ENCODE measurements at regions not wholly inside any gene's neighbourhood (a gene's known extent, or its start where the extent isn't known, plus 50 kb on each side); places are given as distances from the start of the nearest gene placed in this dataset.

DNA sequence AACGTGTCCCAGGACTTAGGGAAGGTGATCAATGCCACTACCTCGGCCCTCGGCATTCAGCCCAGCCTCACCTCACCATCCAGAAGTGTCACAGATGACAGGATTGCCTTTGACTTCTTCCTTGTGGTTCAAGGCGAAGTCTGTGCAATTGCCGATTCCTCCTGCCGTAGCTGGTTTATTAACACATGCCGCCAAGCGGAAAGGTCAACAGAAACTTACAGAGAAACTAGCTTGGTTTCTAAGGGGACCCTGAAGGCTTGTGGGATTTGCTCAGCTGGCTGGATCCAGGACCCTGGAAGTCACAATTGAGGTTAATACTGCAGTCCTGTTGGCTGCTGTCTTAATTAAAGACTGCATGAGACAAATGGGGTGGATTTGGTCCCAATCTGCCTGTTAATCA, 65.6 kb downstream of the SHANK2 start:
- H3K4me1 ChIP-seq (ENCODE audit: low read depth, poor library complexity, severe bottlenecking), result no peaks in the 10 kb centered on the region
- no peak overlapping the region for H2AFZ ChIP-seq (ENCODE audit: low read depth)
- no peaks in the 10 kb centered on the region for H4K20me1 ChIP-seq (ENCODE audit: insufficient read depth)
- TF ChIP-seq, protein P1, sequence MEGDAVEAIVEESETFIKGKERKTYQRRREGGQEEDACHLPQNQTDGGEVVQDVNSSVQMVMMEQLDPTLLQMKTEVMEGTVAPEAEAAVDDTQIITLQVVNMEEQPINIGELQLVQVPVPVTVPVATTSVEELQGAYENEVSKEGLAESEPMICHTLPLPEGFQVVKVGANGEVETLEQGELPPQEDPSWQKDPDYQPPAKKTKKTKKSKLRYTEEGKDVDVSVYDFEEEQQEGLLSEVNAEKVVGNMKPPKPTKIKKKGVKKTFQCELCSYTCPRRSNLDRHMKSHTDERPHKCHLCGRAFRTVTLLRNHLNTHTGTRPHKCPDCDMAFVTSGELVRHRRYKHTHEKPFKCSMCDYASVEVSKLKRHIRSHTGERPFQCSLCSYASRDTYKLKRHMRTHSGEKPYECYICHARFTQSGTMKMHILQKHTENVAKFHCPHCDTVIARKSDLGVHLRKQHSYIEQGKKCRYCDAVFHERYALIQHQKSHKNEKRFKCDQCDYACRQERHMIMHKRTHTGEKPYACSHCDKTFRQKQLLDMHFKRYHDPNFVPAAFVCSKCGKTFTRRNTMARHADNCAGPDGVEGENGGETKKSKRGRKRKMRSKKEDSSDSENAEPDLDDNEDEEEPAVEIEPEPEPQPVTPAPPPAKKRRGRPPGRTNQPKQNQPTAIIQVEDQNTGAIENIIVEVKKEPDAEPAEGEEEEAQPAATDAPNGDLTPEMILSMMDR (conservative IDR thresholded peaks at IDR 0.05; ENCODE audit: low read depth, low read length), result no peak
- H3K79me2 ChIP-seq (ENCODE audit: insufficient read depth, low read depth), result no peaks in the 10 kb centered on the region
- no peak overlapping the region for H3K9ac ChIP-seq
- H3K4me3 ChIP-seq (IDR thresholded peaks at IDR 0.05; ENCODE audit: insufficient read depth, low read depth, low read length), result no peak overlapping the region
- no peak overlapping the region for H3K27ac ChIP-seq
- no peak overlapping the region for H3K4me2 ChIP-seq
- no peaks in the 10 kb centered on the region for H3K27me3 ChIP-seq (ENCODE audit: insufficient read depth, low read depth)
- H3K36me3 ChIP-seq (ENCODE audit: insufficient read depth), result no peaks in the 10 kb centered on the region

DNA sequence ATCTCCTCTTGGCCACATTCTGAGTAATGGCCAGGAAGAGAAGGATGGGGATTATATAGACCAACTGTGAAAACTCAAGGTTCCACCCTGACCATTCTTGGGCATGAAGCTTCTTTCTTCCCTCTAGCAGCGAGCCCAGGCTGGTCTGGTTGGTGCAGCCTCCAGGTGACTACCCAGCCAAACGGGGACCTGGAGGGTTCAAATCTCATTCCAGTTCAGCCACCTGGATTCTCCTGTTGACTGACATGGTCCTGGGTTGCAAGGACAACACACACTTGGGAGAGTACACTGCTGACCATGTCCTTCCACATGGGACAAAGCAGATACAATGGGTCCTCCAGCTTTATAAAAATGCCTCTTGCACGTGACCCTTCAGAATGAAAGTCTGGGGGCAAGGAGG, 67.0 kb downstream of the SHANK2 start:
- H3K36me3 ChIP-seq (ENCODE audit: insufficient read depth), result no peaks in the 10 kb centered on the region
- H3K27ac ChIP-seq, result no peak overlapping the region
- H3K79me2 ChIP-seq (ENCODE audit: insufficient read depth, low read depth), result no peaks in the 10 kb centered on the region
- no peaks in the 10 kb centered on the region for H4K20me1 ChIP-seq (ENCODE audit: insufficient read depth)
- H3K27me3 ChIP-seq (ENCODE audit: insufficient read depth, low read depth), result no peaks in the 10 kb centered on the region
- H3K4me1 ChIP-seq (ENCODE audit: low read depth, poor library complexity, severe bottlenecking), result no peaks in the 10 kb centered on the region
- TF ChIP-seq, protein P1 (conservative IDR thresholded peaks at IDR 0.05; ENCODE audit: low read depth, low read length), result no peak
- no peak overlapping the region for H3K9ac ChIP-seq
- H3K4me2 ChIP-seq, result no peak overlapping the region
- H2AFZ ChIP-seq (ENCODE audit: low read depth), result no peak overlapping the region
- no peak overlapping the region for H3K4me3 ChIP-seq (IDR thresholded peaks at IDR 0.05; ENCODE audit: insufficient read depth, low read depth, low read length)

DNA sequence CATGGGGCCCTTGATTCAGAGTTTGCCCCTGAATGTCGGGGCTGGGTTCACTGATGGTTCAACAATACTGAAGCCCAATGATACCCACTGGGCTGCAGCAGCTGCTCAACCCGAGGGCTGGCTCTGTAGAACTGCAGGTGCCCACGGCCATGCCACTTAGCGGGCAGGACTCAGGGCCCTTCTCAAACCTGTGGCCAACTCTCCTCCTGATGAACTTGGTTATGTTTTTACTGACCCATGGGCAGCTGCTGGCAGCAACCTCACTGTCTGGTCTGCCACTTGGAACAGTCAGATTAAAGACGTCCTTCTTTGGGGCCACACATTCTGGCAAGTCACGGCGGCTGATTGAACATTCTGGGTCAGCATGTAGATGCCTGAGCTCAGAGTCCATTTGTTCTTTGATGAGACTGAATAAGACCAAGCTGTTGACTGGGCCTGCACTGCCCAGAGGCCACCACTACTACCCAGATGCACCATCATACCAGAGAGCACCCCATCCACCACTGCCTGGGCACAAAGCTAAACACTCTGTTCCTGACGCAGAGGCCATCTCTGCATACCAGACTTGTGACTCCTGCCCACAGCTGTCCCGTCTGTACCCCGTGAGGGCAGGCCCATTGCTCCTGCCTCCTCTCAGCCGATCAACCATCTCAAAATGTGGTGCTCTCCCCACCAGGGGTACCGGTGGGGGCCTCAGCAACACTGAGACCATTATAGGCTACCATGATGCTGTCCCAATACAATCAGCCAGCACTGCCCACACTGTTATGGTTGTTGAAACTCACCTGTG, 67.8 kb downstream of the SHANK2 start:
- Histone ChIP-seq H3K9ac (no peak overlapping the region), H3K4me1 (ENCODE audit: low read depth, poor library complexity, severe bottlenecking) (no peaks in the 10 kb centered on the region), H3K36me3 (ENCODE audit: insufficient read depth) (no peaks in the 10 kb centered on the region), H3K79me2 (ENCODE audit: insufficient read depth, low read depth) (no peaks in the 10 kb centered on the region), H4K20me1 (ENCODE audit: insufficient read depth) (no peaks in the 10 kb centered on the region), H3K27me3 (ENCODE audit: insufficient read depth, low read depth) (no peaks in the 10 kb centered on the region), H2AFZ (ENCODE audit: low read depth) (no peak overlapping the region), H3K4me2 (no peak overlapping the region), H3K4me3 (IDR thresholded peaks at IDR 0.05; ENCODE audit: insufficient read depth, low read depth, low read length) (no peak overlapping the region), H3K27ac (no peak overlapping the region)
- TF ChIP-seq, protein P1 (conservative IDR thresholded peaks at IDR 0.05; ENCODE audit: low read depth, low read length), result no peak

DNA sequence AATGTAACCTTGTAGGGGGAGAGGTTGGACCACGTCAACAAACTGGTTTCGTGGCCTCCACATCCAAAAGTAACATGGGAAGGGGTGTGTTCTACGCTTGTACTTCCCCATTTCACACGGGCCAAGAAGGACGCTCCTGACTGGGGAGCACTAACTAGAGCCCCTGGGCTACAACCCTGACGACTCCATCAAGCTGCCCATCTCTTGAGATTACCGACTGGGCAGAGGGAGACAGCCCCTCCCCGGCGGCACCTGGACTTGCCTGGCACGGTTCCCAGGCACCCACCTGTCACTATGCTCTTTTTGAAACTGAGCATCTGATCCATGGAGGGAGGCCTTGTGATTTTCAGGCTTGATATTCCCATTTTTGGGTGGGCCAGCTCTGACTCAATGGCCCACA, 68.5 kb downstream of the SHANK2 start:
- TF ChIP-seq, protein P1 (conservative IDR thresholded peaks at IDR 0.05; ENCODE audit: low read depth, low read length), result no peak
- H3K4me1 ChIP-seq (ENCODE audit: low read depth, poor library complexity, severe bottlenecking), result no peaks in the 10 kb centered on the region
- H3K36me3 ChIP-seq (ENCODE audit: insufficient read depth), result no peaks in the 10 kb centered on the region
- no peak overlapping the region for H3K4me2 ChIP-seq
- H3K9ac ChIP-seq, result no peak overlapping the region
- H3K27me3 ChIP-seq (ENCODE audit: insufficient read depth, low read depth), result no peaks in the 10 kb centered on the region
- no peak overlapping the region for H3K27ac ChIP-seq
- H2AFZ ChIP-seq (ENCODE audit: low read depth), result no peak overlapping the region
- no peaks in the 10 kb centered on the region for H3K79me2 ChIP-seq (ENCODE audit: insufficient read depth, low read depth)
- no peak overlapping the region for H3K4me3 ChIP-seq (IDR thresholded peaks at IDR 0.05; ENCODE audit: insufficient read depth, low read depth, low read length)
- H4K20me1 ChIP-seq (ENCODE audit: insufficient read depth), result no peaks in the 10 kb centered on the region
